ENCODE measurements at regions not wholly inside any gene's neighbourhood (a gene's known extent, or its start where the extent isn't known, plus 50 kb on each side); places are given as distances from the start of the nearest gene placed in this dataset.

DNA sequence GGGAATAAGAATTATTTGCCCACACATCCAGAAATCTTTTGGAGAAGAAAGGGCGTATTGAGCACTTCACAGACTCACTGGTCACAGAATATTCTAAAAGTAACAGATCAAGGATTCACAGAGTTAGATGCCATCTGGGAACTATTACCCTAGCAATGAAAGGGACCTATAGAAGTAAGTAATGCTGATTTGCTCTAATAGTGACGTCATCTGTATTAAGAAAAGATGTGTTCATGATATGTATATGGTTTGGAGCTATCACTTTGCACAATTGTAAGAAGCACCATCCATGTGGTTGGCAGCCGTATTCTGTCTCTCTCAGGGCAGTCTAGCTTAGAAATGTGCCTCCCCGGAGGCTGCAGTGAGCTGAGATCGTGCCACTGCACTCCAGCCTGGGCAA is 52.8 kb upstream of the SV2C start:
- H3K4me3 Mint-ChIP-seq, result no peak overlapping the region
- H3K9me3 Mint-ChIP-seq, result no peaks in the 10 kb centered on the region
- intact Hi-C loops (cut with micrococcal nuclease), result no loop called here
- no peaks in the 10 kb centered on the region for H3K4me1 Mint-ChIP-seq
- ChIA-PET CTCF (no interaction called here), POLR2A (no interaction called here)
- no peak for TF ChIP-seq CTCF (IDR thresholded peaks at IDR 0.05)
- DNase-seq (no peak), ATAC-seq (ENCODE audit: low read depth) (no peak)
- H3K27me3 Mint-ChIP-seq, result peaks cover 5% of the 10 kb centered on the region
- no peaks in the 10 kb centered on the region for H3K36me3 Mint-ChIP-seq (ENCODE audit: low read depth)
- no peak overlapping the region for H3K27ac Mint-ChIP-seq

- DNase-seq (no peak), ATAC-seq (ENCODE audit: low read depth) (no peak)
- ChIA-PET POLR2A (no interaction called here), CTCF (no interaction called here)
- no peak for TF ChIP-seq CTCF (IDR thresholded peaks at IDR 0.05)
- no peaks in the 10 kb centered on the region for H3K9me3 Mint-ChIP-seq
- no peak overlapping the region for H3K27ac Mint-ChIP-seq
- no peak overlapping the region for H3K4me3 Mint-ChIP-seq
- H3K27me3 Mint-ChIP-seq, result peaks cover 3% of the 10 kb centered on the region
- intact Hi-C loops (cut with micrococcal nuclease), result no loop called here
- no peaks in the 10 kb centered on the region for H3K4me1 Mint-ChIP-seq
- no peaks in the 10 kb centered on the region for H3K36me3 Mint-ChIP-seq (ENCODE audit: low read depth)
Observed at GRCh38 chr5:76029739-76030138, 53.4 kb upstream of the SV2C start.

- H3K36me3 Mint-ChIP-seq (ENCODE audit: low read depth), result no peaks in the 10 kb centered on the region
- H3K27me3 Mint-ChIP-seq, result peaks cover 6% of the 10 kb centered on the region
- no peak overlapping the region for H3K27ac Mint-ChIP-seq
- ATAC-seq (ENCODE audit: low read depth) (no peak), DNase-seq (no peak)
- H3K4me3 Mint-ChIP-seq, result no peak overlapping the region
- ChIA-PET POLR2A (no interaction called here), CTCF (no interaction called here)
- intact Hi-C loops (cut with micrococcal nuclease), result no loop called here
- H3K4me1 Mint-ChIP-seq, result no peaks in the 10 kb centered on the region
- no peaks in the 10 kb centered on the region for H3K9me3 Mint-ChIP-seq
- TF ChIP-seq CTCF (IDR thresholded peaks at IDR 0.05), result no peak
Observed at GRCh38 chr5:76025790-76026189, 57.4 kb upstream of the SV2C start.

DNA sequence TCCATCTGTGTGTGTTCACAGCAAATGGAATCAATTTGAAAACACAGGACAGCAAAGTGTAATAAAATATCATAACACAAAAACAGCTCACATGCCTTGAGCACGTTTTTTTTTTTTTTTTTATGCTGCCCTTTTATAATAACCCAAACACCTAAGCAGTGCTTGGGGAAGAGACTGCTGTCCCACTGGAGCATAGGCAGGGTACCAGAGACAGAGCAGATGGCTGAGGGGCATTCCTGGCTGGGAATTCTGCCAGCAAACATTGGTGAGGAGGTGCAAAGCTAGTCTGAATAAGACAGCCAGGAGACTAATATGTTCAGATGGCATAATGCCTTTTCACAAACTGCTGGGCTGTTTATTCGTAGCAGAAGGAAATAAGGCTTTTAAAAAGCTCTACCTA is 58.1 kb upstream of the SV2C start:
- H3K27me3 Mint-ChIP-seq, result peaks cover 6% of the 10 kb centered on the region
- H3K4me1 Mint-ChIP-seq, result no peaks in the 10 kb centered on the region
- intact Hi-C loops (cut with micrococcal nuclease), result no loop called here
- no peak overlapping the region for H3K27ac Mint-ChIP-seq
- no peaks in the 10 kb centered on the region for H3K36me3 Mint-ChIP-seq (ENCODE audit: low read depth)
- ChIA-PET CTCF (no interaction called here), POLR2A (no interaction called here)
- ATAC-seq (ENCODE audit: low read depth) (no peak), DNase-seq (no peak)
- no peaks in the 10 kb centered on the region for H3K9me3 Mint-ChIP-seq
- no peak overlapping the region for H3K4me3 Mint-ChIP-seq
- no peak for TF ChIP-seq CTCF (IDR thresholded peaks at IDR 0.05)

DNA sequence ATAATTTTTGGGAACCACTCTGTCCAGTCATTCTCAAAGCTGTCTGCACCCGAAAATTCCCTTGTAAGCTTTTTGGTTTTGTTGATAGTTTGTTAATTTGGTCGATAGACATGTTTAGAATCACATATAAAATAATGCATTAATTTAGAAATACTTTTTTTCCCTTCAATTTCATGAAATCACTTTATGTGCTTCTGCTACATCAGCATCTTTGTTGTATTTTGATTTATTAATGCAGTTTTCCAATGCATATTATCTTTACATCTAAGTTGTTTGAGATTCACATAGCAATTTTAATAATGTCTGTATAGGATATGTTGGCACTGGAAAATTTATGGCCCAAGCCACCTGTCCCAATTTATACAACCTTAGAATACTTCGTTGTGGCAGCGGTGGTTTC is 60.6 kb upstream of the SV2C start:
- Mint-ChIP-seq H3K4me1 (no peaks in the 10 kb centered on the region), H3K9me3 (no peaks in the 10 kb centered on the region), H3K4me3 (no peak overlapping the region), H3K27ac (no peak overlapping the region), H3K27me3 (peaks cover 9% of the 10 kb centered on the region), H3K36me3 (ENCODE audit: low read depth) (no peaks in the 10 kb centered on the region)
- POLR2A ChIA-PET, result no interaction called here
- intact Hi-C loops (cut with micrococcal nuclease), result no loop called here
- TF ChIP-seq CTCF (IDR thresholded peaks at IDR 0.05), result no peak
- ATAC-seq (ENCODE audit: low read depth) (no peak), DNase-seq (no peak)
- CTCF ChIA-PET, result no interaction called here

Data from activated B cell treated with CpG ODN at 0.5 μM for 24 hours (primary cell).